ENCODE measurements at regions not wholly inside any gene's neighbourhood (a gene's known extent, or its start where the extent isn't known, plus 50 kb on each side); places are given as distances from the start of the nearest gene placed in this dataset.
A peak's percentile ranks its signal among the peaks of the same experiment; 100 is the strongest.

DNA sequence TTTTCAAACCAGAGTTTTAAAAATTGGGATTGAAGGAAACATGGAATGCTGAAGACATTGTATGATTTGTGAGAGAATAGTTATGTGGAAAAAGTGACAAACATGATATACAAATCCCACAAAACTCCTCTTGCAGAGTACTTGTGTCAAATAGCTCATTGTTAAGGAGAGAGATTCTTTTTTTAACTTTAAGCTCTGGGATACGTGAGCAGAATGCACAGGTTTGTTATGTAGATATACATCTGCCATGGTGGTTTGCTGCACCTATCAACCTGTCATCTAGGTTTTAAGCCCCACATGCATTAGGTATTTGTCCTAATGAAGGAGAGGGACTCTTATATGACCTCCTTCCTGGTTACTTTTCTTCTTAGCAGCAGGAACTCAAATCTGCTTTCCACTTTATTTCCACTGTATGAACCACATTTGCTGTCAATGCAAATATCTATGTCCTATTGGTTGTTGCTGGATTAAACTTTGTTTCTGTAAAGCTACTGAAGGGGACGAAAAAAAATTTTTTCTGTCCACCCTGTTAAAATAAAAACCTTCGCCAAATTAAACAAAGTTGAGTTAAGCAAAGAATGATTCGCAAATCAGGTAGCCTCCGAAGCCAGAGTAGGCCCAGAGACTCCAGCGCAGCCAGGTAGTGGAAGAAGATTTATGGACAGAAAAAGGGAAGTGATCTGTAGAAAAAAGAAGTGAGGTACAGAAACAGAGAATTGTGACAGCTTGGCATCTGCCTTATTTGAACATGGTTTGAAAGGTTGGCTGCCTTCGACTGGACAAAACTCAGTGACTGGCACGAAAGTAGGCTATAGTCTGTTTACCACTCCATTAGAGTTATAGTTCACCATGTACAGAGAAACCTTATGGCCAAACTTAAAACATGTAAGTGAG is 430.1 kb upstream of the CHST9 start:
- Mint-ChIP-seq H3K4me3 (no peak overlapping the region), H3K27ac (peak overlapping the region in 1 of 2 donors; percentile 30), H3K27me3 (no peaks in the 10 kb centered on the region), H3K4me1 (no peaks in the 10 kb centered on the region), H3K9me3 (peaks cover 0 to 10% of the 10 kb centered on the region in 2 donors)
- no peak for DNase-seq
- no peak for ATAC-seq

DNA sequence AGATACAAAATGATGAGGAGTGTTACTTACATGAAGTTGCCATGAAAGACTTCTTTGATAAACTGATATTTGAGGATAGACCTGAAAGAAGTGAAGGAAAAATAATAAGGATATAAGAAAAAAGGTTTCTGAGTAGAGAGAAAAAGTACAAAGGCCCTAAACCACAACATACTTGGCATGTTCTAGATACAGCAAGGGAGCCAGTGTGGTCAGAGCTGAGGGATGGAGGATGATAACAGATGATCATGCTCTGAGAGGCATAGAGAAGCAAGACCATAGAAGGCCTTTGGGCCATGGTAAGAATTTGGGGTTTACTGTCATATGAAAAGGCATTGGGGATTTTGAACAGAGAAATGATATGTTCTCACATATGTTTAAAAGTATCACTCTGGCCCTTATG is 424.1 kb upstream of the CHST9 start:
- DNase-seq (no peak), ATAC-seq (no peak)
- Mint-ChIP-seq H3K27me3 (no peaks in the 10 kb centered on the region), H3K4me3 (no peak overlapping the region), H3K27ac (no peak overlapping the region), H3K4me1 (no peaks in the 10 kb centered on the region), H3K9me3 (no peaks in the 10 kb centered on the region)

DNA sequence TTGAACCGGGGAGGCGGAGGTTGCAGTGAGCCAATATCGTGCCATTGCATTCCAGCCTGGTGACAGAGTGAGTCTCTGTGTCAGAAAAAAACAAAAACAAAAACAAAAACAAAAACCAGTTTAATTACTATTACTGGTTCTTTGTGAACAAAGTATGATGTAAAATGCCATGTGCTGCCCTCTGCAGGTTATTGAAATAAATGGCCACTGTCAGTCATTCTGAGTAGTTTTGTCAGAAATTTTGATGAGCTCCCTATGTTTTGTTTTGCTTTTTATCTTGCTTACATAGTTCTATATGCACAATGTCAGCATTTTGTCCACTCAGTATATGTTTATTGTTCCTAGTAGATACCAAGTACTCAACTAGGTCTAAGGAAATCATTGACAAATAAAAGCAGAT is 423.6 kb upstream of the CHST9 start:
- H3K4me1 Mint-ChIP-seq: no peaks in the 10 kb centered on the region
- no peak for ATAC-seq
- H3K27me3 Mint-ChIP-seq: no peaks in the 10 kb centered on the region
- H3K4me3 Mint-ChIP-seq: no peak overlapping the region
- H3K27ac Mint-ChIP-seq: no peak overlapping the region
- no peak for DNase-seq
- no peaks in the 10 kb centered on the region for H3K9me3 Mint-ChIP-seq

DNA sequence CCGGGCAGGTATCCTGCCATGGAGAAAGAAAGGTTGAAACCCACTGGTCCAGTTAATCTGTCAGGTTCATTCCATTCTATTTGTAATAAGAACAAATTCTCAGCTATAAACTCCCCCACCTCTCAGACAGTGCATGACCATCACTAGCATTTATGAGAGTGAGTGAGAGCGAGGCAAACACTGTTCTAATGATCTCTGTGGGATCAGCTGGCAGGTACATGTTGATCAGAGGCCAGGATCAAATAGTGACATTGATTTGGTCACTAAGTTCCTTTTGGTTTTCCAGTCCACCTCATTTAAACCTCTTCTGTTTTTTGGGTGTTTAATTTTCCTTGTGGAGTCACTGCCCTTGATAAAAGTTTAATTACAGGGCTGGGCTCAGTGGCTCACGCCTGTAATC is 423.1 kb upstream of the CHST9 start:
- Mint-ChIP-seq H3K9me3 (no peaks in the 10 kb centered on the region), H3K27ac (no peak overlapping the region), H3K4me1 (no peaks in the 10 kb centered on the region), H3K27me3 (no peaks in the 10 kb centered on the region), H3K4me3 (no peak overlapping the region)
- DNase-seq: no peak
- ATAC-seq: no peak

DNA sequence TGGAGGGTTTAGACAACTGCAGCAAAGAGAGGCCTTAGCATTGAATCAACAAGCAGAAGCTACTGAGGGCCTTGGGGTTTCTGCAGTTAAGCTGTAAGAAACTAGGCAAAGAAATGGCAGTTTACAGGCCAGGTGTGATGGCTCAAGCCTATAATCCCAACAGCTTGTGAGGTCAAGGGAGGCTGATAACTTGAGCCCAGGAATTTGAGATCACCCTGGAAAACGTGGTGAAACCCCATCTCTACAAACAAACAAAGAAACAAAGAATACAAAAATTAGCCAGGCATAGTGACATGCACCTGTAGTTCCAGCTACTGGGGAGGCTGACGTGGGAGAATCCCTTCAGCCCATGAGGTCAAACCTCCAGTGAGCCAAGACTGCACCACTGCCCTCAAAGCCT is 421.6 kb upstream of the CHST9 start:
- H3K4me1 Mint-ChIP-seq: no peaks in the 10 kb centered on the region
- H3K27ac Mint-ChIP-seq: peak overlapping the region in 1 of 2 donors; percentile 3
- no peak for DNase-seq
- ATAC-seq: no peak
- H3K4me3 Mint-ChIP-seq: no peak overlapping the region
- H3K27me3 Mint-ChIP-seq: no peaks in the 10 kb centered on the region
- no peaks in the 10 kb centered on the region for H3K9me3 Mint-ChIP-seq

DNA sequence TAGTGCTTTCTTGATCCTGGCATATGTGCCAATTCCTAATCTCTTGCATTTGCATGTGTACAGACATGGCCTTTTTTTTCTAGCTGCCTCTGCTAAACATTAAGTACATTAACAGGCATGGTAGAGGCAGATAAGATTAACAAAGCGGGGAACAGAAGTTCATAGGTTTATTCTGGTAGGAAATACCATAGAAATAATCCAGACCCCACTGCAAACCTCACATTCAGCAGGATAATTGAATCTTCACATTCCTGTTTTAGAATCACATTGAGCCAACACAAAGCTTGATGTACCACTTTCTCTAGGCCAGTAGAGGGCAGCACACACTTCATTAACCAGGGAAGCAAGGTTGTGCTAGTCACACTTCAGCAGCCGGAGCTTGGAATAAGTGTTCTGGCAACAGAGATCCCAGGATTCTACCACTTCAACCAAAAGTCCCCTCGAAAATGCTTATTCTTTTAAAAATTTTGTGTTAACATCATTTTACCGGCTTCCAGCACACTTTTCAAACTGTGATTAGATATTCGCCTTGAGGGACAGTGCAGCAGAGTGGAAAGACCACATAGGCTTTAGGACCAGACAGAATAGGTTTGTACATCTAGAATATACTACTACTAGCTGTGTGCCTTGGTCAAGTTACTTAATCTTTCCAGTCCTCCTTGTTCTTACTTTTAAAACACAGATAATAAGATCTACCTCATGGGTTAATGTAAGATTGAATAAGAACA is 420.2 kb upstream of the CHST9 start:
- H3K27ac Mint-ChIP-seq: no peak overlapping the region
- no peaks in the 10 kb centered on the region for H3K4me1 Mint-ChIP-seq
- H3K27me3 Mint-ChIP-seq: no peaks in the 10 kb centered on the region
- DNase-seq (peak; percentile 10 to 23), ATAC-seq (no peak)
- H3K9me3 Mint-ChIP-seq: no peaks in the 10 kb centered on the region
- H3K4me3 Mint-ChIP-seq: no peak overlapping the region

DNA sequence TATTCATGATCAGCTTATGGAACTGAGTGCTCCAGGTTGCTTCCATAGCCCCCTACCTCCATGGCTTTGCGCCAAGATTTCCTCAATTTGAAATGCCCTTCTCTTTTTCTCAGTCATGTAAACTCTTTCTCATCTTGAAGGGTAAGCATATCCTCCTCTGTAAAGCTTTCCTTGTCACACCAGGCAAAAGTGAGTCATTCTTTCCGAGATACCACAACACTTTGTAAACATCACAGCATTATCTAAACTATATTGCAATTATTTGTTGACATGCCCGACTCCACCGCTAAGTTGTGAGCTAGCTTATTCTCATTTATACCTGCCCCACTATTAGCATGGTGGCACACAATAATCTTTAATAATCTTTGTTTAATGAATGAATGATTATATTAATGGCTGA is 419.5 kb upstream of the CHST9 start:
- H3K27me3 Mint-ChIP-seq: no peaks in the 10 kb centered on the region
- no peaks in the 10 kb centered on the region for H3K4me1 Mint-ChIP-seq
- no peak overlapping the region for H3K27ac Mint-ChIP-seq
- no peak overlapping the region for H3K4me3 Mint-ChIP-seq
- DNase-seq (no peak), ATAC-seq (no peak)
- no peaks in the 10 kb centered on the region for H3K9me3 Mint-ChIP-seq

DNA sequence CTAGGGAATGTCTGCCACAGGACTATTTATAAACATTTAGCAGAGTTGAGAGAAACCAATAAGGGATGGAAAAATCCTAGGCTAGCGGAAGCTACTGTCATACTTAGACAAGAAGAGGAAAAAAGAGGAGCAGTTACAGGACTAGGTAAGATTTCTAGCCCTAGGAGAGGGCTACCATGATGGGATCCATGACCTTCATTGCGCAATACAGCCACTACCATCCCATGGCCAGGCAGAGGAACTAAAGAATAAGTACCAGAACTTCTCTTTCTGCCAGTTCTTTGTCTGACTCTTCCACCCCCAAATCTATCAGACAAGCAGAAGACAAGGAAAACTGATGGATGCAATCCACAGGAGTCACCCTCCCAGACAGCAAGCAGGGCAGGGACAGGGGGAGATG is 417.0 kb upstream of the CHST9 start:
- Mint-ChIP-seq H3K9me3 (no peaks in the 10 kb centered on the region), H3K27me3 (no peaks in the 10 kb centered on the region), H3K4me3 (no peak overlapping the region), H3K27ac (no peak overlapping the region), H3K4me1 (no peaks in the 10 kb centered on the region)
- no peak for DNase-seq
- ATAC-seq: no peak

DNA sequence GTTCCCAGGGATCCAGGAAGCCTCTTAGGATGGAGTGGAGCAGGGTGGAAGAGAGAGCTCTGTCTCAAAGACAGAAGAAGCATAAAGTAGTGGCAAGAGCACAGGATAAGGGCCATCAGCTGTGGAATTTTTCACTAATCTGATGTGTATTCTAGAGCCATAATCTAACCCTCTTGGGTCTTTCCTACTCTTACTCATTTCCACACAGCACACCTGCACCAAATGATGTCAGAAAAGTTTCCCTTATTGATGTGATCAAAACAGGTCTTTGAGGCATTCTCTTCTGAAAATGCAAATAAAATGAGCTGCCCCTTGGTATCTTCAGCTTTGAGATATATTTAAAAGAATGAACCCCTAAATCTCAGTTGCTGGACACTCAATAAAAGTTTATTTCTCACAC is 415.1 kb upstream of the CHST9 start:
- H3K4me1 Mint-ChIP-seq: no peaks in the 10 kb centered on the region
- no peaks in the 10 kb centered on the region for H3K9me3 Mint-ChIP-seq
- DNase-seq (no peak), ATAC-seq (no peak)
- no peak overlapping the region for H3K4me3 Mint-ChIP-seq
- no peak overlapping the region for H3K27ac Mint-ChIP-seq
- H3K27me3 Mint-ChIP-seq: no peaks in the 10 kb centered on the region

DNA sequence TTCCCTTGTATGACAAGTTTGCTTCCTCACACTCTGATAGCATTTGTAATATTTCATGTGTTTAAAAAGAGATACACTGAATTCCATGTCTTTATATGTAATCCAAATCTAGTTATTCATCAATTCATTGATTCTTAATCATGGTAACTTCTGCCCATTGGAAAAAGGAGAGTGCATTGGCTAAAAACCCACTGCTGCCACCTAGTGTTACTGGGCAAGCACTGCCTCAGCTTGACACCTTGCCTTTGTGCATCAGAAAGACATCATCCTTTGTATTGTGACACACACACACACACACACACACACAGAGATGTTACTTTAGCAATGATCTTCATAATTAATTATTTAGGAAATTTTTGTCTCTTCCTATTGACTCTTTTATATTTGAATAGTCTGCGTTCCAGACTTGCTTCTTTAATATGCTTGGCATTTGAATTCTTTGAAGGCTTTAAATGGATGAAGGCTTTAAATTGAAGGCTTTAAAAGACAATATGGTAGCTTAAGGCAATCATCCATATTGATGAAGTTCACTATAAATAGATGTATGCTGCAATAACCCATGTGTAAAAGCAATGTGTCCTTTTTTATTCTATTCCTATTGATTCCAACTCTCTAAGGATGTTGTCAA is 414.2 kb upstream of the CHST9 start:
- Mint-ChIP-seq H3K4me1 (no peaks in the 10 kb centered on the region), H3K27me3 (no peaks in the 10 kb centered on the region), H3K27ac (no peak overlapping the region), H3K9me3 (peaks cover 0 to 2% of the 10 kb centered on the region in 2 donors), H3K4me3 (no peak overlapping the region)
- ATAC-seq (no peak), DNase-seq (peak; percentile 8 to 16)

DNA sequence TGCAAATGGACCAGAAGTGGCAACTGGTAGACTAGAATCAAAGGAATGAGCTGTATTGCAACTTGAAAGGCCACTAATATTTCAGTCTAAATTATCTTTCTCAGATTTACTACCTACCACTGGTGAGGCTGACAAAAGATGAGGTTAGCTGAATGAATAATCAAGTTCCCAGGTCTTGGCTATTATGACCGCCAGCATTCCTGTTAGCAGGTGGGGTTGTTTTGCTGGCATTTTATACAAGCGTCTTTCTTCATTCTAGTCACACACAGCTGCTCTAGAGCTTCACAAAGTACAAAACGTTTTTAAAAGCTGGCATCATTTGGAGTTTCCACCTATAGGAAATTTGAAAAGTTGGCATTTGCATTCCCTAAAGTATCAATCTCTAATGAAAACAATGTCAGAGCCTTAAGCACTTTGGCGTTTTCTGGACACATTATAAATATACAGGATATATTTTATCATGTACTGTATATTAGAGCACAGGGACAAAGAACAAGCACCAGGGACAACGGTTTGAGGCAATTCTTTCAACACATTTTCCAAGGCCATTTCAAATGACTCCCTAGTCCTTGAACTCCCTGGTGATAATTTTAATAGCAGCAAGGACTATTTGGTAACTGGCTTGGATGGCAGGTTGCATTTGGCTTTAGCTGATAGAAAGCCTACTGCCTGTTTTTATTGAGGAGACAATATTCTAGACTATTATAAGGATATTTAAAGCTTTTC is 410.2 kb upstream of the CHST9 start:
- ATAC-seq (no peak), DNase-seq (no peak)
- peaks cover 7% of the 10 kb centered on the region in 2 donors for H3K9me3 Mint-ChIP-seq
- H3K27me3 Mint-ChIP-seq: no peaks in the 10 kb centered on the region
- H3K4me1 Mint-ChIP-seq: no peaks in the 10 kb centered on the region
- H3K27ac Mint-ChIP-seq: no peak overlapping the region
- no peak overlapping the region for H3K4me3 Mint-ChIP-seq

DNA sequence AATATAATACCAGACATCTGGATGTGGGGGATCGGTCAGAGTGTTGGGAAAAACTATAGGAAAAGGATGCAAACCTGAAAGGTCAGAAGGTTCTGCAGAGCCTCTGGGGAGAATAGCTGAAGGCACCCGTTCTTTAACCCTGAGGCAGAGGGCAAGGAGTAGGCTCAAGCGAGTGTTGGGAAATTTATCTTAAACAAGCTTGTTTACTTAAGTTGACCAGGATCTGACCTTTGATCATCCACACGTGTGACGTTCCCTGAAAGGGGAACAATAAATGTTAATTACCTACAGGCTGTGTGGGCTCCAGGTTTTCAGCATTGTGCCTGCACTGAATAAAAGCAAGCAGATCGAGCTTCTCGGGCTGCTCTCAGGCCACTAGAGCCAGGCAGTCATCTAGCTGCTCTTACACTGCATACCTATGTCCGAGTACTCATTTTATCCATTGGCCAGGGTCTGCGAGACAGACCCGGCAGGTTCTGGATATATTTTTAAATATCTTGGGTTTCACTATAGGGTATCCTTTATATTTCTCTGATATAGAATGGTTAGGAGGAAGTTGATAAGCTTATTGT is 400.6 kb upstream of the CHST9 start:
- no peaks in the 10 kb centered on the region for H3K27me3 Mint-ChIP-seq
- peaks cover 6 to 31% of the 10 kb centered on the region in 2 donors for H3K9me3 Mint-ChIP-seq
- DNase-seq (no peak), ATAC-seq (no peak)
- no peaks in the 10 kb centered on the region for H3K4me1 Mint-ChIP-seq
- H3K4me3 Mint-ChIP-seq: no peak overlapping the region
- no peak overlapping the region for H3K27ac Mint-ChIP-seq

DNA sequence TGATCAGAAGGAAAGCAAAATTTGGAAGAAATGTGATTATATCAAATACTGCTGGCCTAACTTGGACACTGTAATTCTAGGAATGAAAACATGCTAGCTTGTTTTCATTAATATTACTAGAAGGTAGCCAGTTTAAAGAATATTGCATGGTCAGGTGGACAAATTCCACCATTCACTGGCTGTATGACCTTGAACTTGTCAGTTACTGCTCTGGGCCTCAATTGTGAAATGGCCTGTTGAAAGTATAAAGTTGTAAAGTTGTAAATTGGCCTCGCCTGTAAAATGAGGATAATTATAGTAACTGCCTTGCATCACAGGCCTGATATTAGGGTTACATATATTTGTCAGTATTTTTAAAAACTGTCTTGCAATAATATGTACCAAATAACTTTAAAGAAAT is 398.4 kb upstream of the CHST9 start:
- H3K4me3 Mint-ChIP-seq: no peak overlapping the region
- no peaks in the 10 kb centered on the region for H3K27me3 Mint-ChIP-seq
- H3K4me1 Mint-ChIP-seq: no peaks in the 10 kb centered on the region
- no peak for ATAC-seq
- no peak overlapping the region for H3K27ac Mint-ChIP-seq
- peaks cover 5 to 23% of the 10 kb centered on the region in 2 donors for H3K9me3 Mint-ChIP-seq
- DNase-seq: no peak

DNA sequence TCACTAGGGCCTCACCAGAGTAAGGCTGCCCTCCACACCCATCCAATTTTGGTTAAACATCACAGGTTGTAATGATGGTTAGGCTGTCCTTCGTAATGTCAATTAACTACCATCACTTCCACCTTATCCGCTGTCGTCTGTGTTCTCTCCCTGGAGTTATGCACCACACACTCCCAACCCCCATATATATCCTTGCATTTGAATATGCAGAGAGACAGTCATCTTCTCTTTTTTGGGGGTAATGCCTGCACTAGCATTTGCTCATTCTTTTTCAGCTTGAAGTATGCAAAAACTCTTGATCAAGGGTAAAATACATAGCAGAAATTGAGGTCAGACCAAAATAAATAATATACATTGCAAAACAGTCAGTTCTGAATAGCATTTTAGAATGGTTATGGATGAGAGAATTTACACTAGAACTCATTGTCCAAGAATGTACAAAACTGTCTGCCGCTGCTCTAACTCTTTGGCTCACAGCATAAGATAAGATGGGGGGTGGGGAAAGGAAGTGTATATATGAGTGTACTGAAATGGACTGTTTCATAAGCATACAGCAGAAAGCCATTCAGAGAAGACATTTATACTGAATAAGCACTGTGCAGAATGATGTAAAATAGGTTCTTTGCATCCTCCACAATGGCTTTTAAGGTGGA is 397.8 kb upstream of the CHST9 start:
- H3K27me3 Mint-ChIP-seq: no peaks in the 10 kb centered on the region
- H3K4me1 Mint-ChIP-seq: no peaks in the 10 kb centered on the region
- ATAC-seq: no peak
- no peak overlapping the region for H3K4me3 Mint-ChIP-seq
- peaks cover 5 to 19% of the 10 kb centered on the region in 2 donors for H3K9me3 Mint-ChIP-seq
- DNase-seq: no peak
- peak overlapping the region in 1 of 2 donors; percentile 46 for H3K27ac Mint-ChIP-seq
